ENCODE measurements at regions not wholly inside any gene's neighbourhood (a gene's known extent, or its start where the extent isn't known, plus 50 kb on each side); places are given as distances from the start of the nearest gene placed in this dataset.

GRCh38 chr3:59277816-59278215, 228.0 kb upstream of the CFAP20DC start:
- FAIRE-seq = no peak

GRCh38 chr3:59277201-59277600, 227.4 kb upstream of the CFAP20DC start:
- no peak for FAIRE-seq

GRCh38 chr3:59273976-59274375, 224.2 kb upstream of the CFAP20DC start:
- no peak for FAIRE-seq

GRCh38 chr3:59271971-59272370, 222.1 kb upstream of the CFAP20DC start:
- FAIRE-seq = no peak

- no peak for FAIRE-seq
Measured at GRCh38 chr3:59270921-59271320, 221.1 kb upstream of the CFAP20DC start.

- no peak for FAIRE-seq
Measured at GRCh38 chr3:59270209-59270608, 220.4 kb upstream of the CFAP20DC start.

- no peak for FAIRE-seq
Measured at GRCh38 chr3:59268170-59268569, 218.3 kb upstream of the CFAP20DC start.

- FAIRE-seq = no peak
Measured at GRCh38 chr3:59267021-59267420, 217.2 kb upstream of the CFAP20DC start.

GRCh38 chr3:59266551-59266950, 216.7 kb upstream of the CFAP20DC start:
- no peak for FAIRE-seq

GRCh38 chr3:59265566-59265965, 215.7 kb upstream of the CFAP20DC start:
- FAIRE-seq = peak; percentile 74

GRCh38 chr3:59264366-59264765, 214.5 kb upstream of the CFAP20DC start:
- no peak for FAIRE-seq

GRCh38 chr3:59263152-59263551, 213.3 kb upstream of the CFAP20DC start:
- peak; percentile 78 for FAIRE-seq

- no peak for FAIRE-seq
Measured at GRCh38 chr3:59262076-59262498, 212.3 kb upstream of the CFAP20DC start.

GRCh38 chr3:59261009-59261408, 211.2 kb upstream of the CFAP20DC start:
- no peak for FAIRE-seq

- FAIRE-seq = no peak
Measured at GRCh38 chr3:59258550-59259260, 208.9 kb upstream of the CFAP20DC start.

- no peak for FAIRE-seq
Measured at GRCh38 chr3:59257506-59257905, 207.7 kb upstream of the CFAP20DC start.

GRCh38 chr3:59256230-59256629, 206.4 kb upstream of the CFAP20DC start:
- no peak for FAIRE-seq

- FAIRE-seq = no peak
Measured at GRCh38 chr3:59254976-59255375, 205.2 kb upstream of the CFAP20DC start.

GRCh38 chr3:59254433-59254832, 204.6 kb upstream of the CFAP20DC start:
- FAIRE-seq = no peak

GRCh38 chr3:59253523-59253922, 203.7 kb upstream of the CFAP20DC start:
- no peak for FAIRE-seq

- no peak for FAIRE-seq
Measured at GRCh38 chr3:59251869-59252268, 202.0 kb upstream of the CFAP20DC start.

GRCh38 chr3:59250600-59250999, 200.8 kb upstream of the CFAP20DC start:
- no peak for FAIRE-seq

GRCh38 chr3:59249698-59250361, 200.0 kb upstream of the CFAP20DC start:
- FAIRE-seq = no peak

- FAIRE-seq = no peak
Measured at GRCh38 chr3:59249004-59249403, 199.2 kb upstream of the CFAP20DC start.

GRCh38 chr3:59247402-59247841, 197.6 kb upstream of the CFAP20DC start:
- FAIRE-seq = no peak
